PFSK-1 (cell line): ENCODE measurements at regions not wholly inside any gene's neighbourhood (a gene's known extent, or its start where the extent isn't known, plus 50 kb on each side); places are given as distances from the start of the nearest gene placed in this dataset.

Source experiments
- FOXP2 ChIP-seq: optimal IDR thresholded peaks from 2 replicates; pipeline ENCODE3; 2011; ENCODE audit warnings: borderline replicate concordance, control low read depth, inconsistent platforms; ENCODE audit not compliant: insufficient read depth; ENCODE audit errors: extremely low read length, extremely low read depth
- POLR2AphosphoS5 ChIP-seq: IDR thresholded peaks from 2 replicates; pipeline ENCODE4 v1.6.1; 2012; ENCODE audit warnings: low read depth, mild to moderate bottlenecking, control low read depth, low read length, moderate library complexity
- SIN3A ChIP-seq: IDR thresholded peaks from 2 replicates; pipeline ENCODE4 v1.6.1; 2012; ENCODE audit warnings: mild to moderate bottlenecking, low read length, moderate library complexity, borderline replicate concordance; ENCODE audit not compliant: insufficient read depth
- TAF1 ChIP-seq: IDR thresholded peaks from 2 replicates; pipeline ENCODE4 v1.6.1; 2012; ENCODE audit warnings: low read length, control low read depth, borderline replicate concordance; ENCODE audit not compliant: insufficient read depth
- TF ChIP-seq, protein P1 (sequence below), 2 experiments: IDR thresholded peaks; 2 replicates each; pipeline versions ENCODE4 v1.6.1 to v1.8.0; 2011 to 2012; ENCODE audit warnings: low read depth in 2 of 2, low read length in 2 of 2, control low read depth in 1 of 2, inconsistent platforms in 1 of 2, mild to moderate bottlenecking in 1 of 2, moderate library complexity in 1 of 2; ENCODE audit not compliant: insufficient read depth in 1 of 2

DNA sequence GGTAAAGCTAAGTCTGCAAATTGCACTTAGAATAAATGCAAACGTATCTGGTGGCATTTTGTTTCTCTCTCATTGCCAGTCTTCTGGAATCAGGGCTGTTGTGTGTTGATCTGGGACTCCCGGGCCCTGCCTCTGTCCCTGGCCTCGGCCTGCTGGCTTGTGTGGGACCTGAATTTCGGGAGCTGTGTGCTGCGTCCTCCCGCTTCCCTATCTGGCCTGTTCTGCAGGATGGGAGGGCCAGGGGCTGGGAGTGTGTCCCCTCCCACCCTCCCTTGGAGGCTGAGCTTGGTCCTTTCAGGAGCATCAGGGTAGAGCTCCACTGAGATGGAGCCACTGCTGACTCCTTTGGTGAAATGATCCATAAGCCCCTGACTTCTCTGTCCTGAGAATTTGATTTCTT lies 118.5 kb downstream of the ACKR3 start:
- TF ChIP-seq POLR2AphosphoS5, result no peak
- no peak for TF ChIP-seq FOXP2
- TF ChIP-seq SIN3A, result no peak

DNA sequence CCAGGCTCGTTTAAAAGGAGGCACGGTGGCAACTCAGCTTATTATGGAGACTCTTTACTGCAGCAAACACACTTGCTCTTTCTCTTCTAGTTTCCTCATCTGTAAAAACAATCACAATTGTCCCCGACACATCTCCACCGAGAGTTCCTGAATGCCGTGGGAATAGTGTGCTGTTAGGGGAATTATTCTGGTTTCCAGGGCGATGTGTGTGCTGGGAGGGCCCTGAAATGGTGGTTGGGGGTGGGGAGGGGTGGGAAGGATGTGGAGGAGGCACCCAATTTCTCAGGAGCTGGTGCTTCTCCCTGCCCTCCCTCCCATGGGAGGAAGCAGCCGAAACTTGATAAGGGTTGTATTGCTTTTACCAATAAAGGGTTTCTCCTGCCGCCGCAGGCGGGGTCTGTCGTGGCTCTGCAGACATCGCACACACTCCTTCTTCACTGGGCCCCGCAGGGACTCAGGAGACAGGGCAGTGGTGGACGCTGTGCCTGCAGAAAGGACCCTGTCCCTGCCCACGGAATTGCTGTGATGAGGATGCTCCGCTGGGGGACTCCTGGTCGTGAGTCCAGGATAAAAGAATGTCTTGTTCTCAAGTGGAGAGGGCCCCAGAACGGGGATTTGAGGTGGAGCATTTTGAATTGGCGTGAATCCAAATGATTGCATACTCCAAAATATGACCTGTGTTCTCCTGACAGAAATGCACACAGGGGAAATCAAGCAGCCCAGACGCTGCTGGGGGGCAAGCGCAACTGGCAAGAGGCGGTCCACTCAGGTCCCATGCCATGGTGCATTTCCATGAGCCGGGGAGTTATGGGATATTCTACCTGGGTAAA lies 119.2 kb downstream of the ACKR3 start:
- TF ChIP-seq POLR2AphosphoS5 (no peak), SIN3A (no peak), TAF1 (no peak), FOXP2 (no peak)
- TF ChIP-seq, protein P1, sequence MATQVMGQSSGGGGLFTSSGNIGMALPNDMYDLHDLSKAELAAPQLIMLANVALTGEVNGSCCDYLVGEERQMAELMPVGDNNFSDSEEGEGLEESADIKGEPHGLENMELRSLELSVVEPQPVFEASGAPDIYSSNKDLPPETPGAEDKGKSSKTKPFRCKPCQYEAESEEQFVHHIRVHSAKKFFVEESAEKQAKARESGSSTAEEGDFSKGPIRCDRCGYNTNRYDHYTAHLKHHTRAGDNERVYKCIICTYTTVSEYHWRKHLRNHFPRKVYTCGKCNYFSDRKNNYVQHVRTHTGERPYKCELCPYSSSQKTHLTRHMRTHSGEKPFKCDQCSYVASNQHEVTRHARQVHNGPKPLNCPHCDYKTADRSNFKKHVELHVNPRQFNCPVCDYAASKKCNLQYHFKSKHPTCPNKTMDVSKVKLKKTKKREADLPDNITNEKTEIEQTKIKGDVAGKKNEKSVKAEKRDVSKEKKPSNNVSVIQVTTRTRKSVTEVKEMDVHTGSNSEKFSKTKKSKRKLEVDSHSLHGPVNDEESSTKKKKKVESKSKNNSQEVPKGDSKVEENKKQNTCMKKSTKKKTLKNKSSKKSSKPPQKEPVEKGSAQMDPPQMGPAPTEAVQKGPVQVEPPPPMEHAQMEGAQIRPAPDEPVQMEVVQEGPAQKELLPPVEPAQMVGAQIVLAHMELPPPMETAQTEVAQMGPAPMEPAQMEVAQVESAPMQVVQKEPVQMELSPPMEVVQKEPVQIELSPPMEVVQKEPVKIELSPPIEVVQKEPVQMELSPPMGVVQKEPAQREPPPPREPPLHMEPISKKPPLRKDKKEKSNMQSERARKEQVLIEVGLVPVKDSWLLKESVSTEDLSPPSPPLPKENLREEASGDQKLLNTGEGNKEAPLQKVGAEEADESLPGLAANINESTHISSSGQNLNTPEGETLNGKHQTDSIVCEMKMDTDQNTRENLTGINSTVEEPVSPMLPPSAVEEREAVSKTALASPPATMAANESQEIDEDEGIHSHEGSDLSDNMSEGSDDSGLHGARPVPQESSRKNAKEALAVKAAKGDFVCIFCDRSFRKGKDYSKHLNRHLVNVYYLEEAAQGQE (IDR thresholded peaks at IDR 0.05; ENCODE audit: insufficient read depth in 1 of 2, low read depth in 2 of 2, low read length in 2 of 2), result no peak

DNA sequence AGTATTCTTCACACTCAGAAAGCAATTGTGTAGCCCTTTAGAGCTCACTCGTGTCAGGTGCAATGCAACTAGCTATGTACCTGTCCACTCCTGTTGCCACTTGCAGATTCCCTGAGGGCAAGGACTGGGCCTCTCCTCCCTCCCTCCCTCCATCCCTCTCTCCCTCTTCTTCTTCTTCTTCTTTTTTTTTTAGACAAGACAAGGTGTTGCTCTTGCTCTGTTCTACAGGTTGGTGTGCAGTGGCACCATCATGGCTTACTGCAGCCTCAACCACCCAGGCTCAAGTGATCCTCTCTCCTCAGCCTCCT lies 119.7 kb downstream of the ACKR3 start:
- TF ChIP-seq POLR2AphosphoS5, result no peak
- TF ChIP-seq FOXP2, result no peak
- TF ChIP-seq SIN3A, result no peak

DNA sequence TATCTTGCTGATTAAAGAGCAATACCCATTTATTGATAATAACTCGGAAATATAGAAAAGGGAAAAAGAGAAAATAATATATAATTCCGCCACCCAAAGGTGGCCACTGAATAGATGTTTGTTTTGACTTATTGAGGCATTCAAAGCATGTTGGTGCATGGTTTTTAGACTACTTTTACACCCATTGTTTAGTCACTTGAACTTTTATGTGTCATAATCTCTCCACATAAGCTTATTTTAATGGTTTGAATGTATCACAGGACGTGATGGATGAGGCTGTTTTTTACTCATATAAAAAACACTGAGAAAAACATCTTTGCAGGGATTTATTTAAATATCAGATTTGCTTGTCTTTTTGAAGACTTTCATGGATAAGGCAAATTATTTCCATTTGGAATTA lies 120.4 kb downstream of the ACKR3 start:
- TF ChIP-seq POLR2AphosphoS5 (no peak), SIN3A (no peak), FOXP2 (no peak), TAF1 (no peak)
- TF ChIP-seq, protein P1 (IDR thresholded peaks at IDR 0.05; ENCODE audit: insufficient read depth in 1 of 2, low read depth in 2 of 2, low read length in 2 of 2), result no peak

DNA sequence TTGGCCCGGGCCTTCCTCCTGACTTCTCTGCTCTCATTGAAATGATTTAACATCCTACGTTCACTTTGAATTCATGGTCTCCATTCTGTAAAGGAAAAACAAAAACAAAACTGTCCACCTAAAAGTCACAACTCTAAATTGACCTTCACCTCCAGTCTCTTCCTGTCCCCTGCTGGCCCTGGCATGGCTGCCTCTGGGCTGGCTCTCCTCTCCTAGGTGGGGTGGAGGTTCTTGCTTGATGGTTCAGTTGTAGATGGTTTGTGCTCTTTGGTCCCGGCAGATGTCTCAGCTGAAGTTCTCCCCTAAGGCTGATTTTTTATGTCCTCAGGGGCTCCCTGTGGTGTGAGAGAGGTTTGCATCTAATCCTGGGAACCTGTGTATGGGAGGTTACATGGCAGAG lies 121.1 kb downstream of the ACKR3 start:
- TF ChIP-seq POLR2AphosphoS5 (no peak), SIN3A (no peak), TAF1 (no peak)
- TF ChIP-seq, protein P1 (IDR thresholded peaks at IDR 0.05; ENCODE audit: insufficient read depth in 1 of 2, low read depth in 2 of 2, low read length in 2 of 2), result no peak

DNA sequence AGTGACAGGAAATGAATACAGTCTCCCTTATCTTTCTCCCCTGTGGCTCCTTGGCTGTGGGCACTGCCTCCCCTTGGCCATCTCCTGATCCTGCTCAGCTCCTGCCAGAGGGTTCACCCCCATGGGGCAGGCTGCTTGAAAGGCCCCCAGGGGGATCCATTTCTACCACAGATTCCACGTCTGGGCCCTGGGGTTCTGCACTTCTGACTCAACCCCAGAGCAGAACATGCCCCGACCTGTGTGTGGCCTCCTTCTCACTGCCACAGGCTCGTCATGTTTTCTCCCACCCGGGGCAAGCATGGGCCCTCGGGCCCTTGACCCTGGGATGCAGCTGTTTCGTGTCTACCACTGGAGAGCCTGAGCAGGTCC lies 122.2 kb downstream of the ACKR3 start:
- TF ChIP-seq TAF1 (no peak), FOXP2 (no peak), POLR2AphosphoS5 (no peak)

DNA sequence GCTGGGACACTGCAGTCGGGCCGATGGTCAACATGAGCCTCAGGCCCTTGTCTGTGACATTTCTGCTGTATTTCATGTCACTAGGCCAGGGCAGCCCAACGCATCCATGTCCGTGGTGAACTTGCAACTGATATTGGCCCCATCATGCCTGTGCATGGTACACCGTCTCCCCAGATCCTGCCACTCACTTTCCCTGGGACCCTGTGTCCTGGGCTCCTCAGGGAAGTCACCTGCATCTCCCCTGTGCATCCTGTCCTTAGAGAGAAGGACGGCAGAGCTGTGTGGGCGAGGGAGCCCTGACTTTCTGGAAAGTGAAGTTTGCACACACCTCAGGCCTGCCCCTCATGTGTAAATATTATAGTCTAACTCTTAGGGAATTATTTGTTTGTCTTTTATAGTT lies 123.3 kb downstream of the ACKR3 start:
- no peak for TF ChIP-seq TAF1
- no peak for TF ChIP-seq FOXP2
- no peak for TF ChIP-seq SIN3A
- no peak for TF ChIP-seq POLR2AphosphoS5
- TF ChIP-seq, protein P1 (IDR thresholded peaks at IDR 0.05; ENCODE audit: insufficient read depth in 1 of 2, low read depth in 2 of 2, low read length in 2 of 2), result no peak
